ENCODE measurements at regions not wholly inside any gene's neighbourhood (a gene's known extent, or its start where the extent isn't known, plus 50 kb on each side); places are given as distances from the start of the nearest gene placed in this dataset.

DNA sequence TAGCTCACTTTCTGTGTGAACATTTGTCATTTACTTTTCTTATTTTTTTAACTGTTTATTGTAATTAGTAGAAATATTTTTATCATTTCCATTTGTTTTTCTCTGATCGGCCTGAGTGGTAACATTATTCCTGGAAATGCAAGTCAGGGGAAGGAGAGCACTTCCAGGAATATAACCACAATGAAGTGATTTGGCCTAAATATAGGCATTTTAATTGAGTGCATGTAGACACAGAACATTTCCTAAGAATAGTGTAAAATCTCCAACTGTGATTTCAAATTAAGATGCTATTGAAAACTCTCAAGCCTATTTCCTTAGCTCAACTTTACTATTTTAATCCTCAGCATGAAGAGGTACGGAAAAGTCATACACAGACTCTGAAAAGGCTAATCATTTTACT lies 86.5 kb upstream of the SKAP2 start:
- H3K27ac ChIP-seq, result no peak overlapping the region
- 64 to 75% methylated on average over 2 of the region's 2 CpGs for WGBS, 2 donors
- TF ChIP-seq, protein P1, sequence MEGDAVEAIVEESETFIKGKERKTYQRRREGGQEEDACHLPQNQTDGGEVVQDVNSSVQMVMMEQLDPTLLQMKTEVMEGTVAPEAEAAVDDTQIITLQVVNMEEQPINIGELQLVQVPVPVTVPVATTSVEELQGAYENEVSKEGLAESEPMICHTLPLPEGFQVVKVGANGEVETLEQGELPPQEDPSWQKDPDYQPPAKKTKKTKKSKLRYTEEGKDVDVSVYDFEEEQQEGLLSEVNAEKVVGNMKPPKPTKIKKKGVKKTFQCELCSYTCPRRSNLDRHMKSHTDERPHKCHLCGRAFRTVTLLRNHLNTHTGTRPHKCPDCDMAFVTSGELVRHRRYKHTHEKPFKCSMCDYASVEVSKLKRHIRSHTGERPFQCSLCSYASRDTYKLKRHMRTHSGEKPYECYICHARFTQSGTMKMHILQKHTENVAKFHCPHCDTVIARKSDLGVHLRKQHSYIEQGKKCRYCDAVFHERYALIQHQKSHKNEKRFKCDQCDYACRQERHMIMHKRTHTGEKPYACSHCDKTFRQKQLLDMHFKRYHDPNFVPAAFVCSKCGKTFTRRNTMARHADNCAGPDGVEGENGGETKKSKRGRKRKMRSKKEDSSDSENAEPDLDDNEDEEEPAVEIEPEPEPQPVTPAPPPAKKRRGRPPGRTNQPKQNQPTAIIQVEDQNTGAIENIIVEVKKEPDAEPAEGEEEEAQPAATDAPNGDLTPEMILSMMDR (IDR thresholded peaks at IDR 0.05), result no peak
- no peak for TF ChIP-seq POLR2AphosphoS5 (IDR thresholded peaks at IDR 0.05)
- no peak for TF ChIP-seq POLR2A (IDR thresholded peaks at IDR 0.05)
- no peak for TF ChIP-seq EP300 (IDR thresholded peaks at IDR 0.05)
- H3K36me3 ChIP-seq, result no peaks in the 10 kb centered on the region
- no peaks in the 10 kb centered on the region for H3K9me3 ChIP-seq
- ATAC-seq (ENCODE audit: low FRiP score in 2 of 2) (no peak), DNase-seq (no peak)
- no peaks in the 10 kb centered on the region for H3K27me3 ChIP-seq
- no peak overlapping the region for H3K4me3 ChIP-seq
- H3K4me1 ChIP-seq, result no peaks in the 10 kb centered on the region

DNA sequence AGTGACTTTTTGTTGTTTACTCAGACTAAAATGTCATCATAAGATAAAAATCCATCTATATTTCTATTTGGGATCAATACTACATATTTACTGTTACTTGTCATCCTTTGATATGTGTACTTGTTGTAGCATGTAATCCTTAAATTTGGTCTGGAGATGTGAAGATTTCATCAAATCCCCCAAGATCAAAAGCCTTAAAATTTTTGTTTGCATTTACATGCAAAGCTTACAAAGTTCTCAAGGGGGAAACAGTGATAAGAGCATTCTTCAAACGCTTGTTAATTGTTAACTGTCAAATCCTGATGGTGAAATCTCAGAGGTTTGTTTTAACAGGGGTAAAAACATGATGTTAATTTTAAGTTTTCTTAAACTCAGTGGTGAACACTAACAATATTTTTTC lies 84.9 kb upstream of the SKAP2 start:
- no peaks in the 10 kb centered on the region for H3K36me3 ChIP-seq
- TF ChIP-seq POLR2AphosphoS5 (IDR thresholded peaks at IDR 0.05), result no peak
- TF ChIP-seq POLR2A (IDR thresholded peaks at IDR 0.05), result no peak
- TF ChIP-seq, protein P1 (IDR thresholded peaks at IDR 0.05), result no peak
- no peak for TF ChIP-seq EP300 (IDR thresholded peaks at IDR 0.05)
- ATAC-seq (ENCODE audit: low FRiP score in 2 of 2), result no peak
- no peaks in the 10 kb centered on the region for H3K27me3 ChIP-seq
- 56 to 59% methylated on average over 1 of the region's 1 CpG for WGBS, 2 donors
- no peak overlapping the region for H3K4me3 ChIP-seq
- no peak overlapping the region for H3K27ac ChIP-seq
- DNase-seq, result no peak
- no peaks in the 10 kb centered on the region for H3K4me1 ChIP-seq
- H3K9me3 ChIP-seq, result no peaks in the 10 kb centered on the region

DNA sequence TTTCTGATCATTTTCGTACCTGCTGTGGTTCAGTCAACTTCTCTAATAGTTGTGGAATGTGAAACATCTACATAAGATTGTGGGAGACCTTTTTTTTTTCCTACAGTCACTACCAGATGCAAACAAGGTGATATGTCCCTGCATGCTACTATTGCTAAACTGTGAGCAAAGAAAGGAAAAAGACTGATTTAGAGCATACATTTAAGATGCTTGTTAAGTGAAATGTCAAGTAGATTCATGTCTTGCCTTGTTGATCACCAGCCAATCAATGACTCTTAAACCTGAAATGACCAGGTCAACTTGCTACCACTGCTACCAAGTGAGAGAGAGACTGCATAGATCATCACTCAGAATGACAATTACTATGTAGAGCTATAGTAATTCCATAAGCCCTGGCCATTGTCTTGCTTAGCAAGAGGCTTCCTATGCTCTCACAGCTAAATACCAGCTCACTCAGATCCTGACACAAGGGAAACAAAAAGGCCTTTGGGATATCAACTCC lies 84.3 kb upstream of the SKAP2 start:
- no peak for ATAC-seq (ENCODE audit: low FRiP score in 2 of 2)
- no peaks in the 10 kb centered on the region for H3K9me3 ChIP-seq
- WGBS, 2 donors, result 7 to 33% methylated on average over 1 of the region's 1 CpG
- H3K36me3 ChIP-seq, result no peaks in the 10 kb centered on the region
- H3K27ac ChIP-seq, result no peak overlapping the region
- no peak for DNase-seq
- H3K27me3 ChIP-seq, result no peaks in the 10 kb centered on the region
- no peaks in the 10 kb centered on the region for H3K4me1 ChIP-seq
- no peak overlapping the region for H3K4me3 ChIP-seq
- TF ChIP-seq POLR2A (IDR thresholded peaks at IDR 0.05) (no peak), POLR2AphosphoS5 (IDR thresholded peaks at IDR 0.05) (no peak)
- TF ChIP-seq, protein P1 (IDR thresholded peaks at IDR 0.05), result no peak

DNA sequence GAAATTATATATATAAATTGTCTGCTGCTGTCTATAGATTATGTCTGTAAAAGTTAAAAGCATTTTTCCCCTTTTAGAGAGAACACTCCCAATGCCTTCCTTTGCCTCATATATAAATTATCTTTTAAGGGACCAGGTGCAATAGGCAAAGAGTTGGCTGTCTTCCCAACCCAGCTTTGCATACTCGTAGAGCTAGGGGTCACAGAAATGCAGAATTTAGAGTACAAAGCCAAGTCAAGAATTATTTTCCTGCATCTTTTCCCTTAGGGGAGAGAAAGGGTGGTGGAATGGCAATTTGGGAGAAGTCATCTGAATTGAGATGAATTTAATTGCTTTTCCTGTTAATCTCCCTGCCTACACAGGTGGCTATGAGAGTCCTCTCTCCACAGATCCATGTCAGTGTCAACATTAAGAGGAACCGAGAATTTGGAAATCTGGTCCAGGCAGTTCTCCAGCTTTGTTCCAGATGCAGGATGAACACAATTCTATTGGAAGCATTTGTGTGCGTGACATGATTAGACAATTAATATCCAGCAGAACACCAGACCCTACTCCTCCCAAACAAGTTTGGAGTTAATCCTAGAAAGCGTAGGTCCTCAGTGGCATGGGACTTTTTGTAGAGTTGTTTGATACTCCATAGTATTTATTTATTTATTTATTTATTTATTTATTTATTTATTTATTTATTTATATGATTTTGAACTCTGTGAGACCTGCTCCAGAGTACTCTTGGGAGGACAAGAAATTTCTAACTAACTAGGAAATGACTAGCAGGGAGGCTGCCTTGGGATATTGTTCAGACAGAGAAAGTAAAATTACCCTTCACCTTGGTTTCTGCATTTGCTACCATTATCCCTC lies 80.3 kb upstream of the SKAP2 start:
- no peak for DNase-seq
- no peak overlapping the region for H3K4me3 ChIP-seq
- no peak overlapping the region for H3K27ac ChIP-seq
- H3K27me3 ChIP-seq, result no peaks in the 10 kb centered on the region
- no peak for TF ChIP-seq POLR2AphosphoS5 (IDR thresholded peaks at IDR 0.05)
- H3K36me3 ChIP-seq, result no peaks in the 10 kb centered on the region
- H3K4me1 ChIP-seq, result no peaks in the 10 kb centered on the region
- 69 to 83% methylated on average over 4 of the region's 4 CpGs for WGBS, 2 donors
- ATAC-seq (ENCODE audit: low FRiP score in 2 of 2), result no peak
- H3K9me3 ChIP-seq, result no peaks in the 10 kb centered on the region

DNA sequence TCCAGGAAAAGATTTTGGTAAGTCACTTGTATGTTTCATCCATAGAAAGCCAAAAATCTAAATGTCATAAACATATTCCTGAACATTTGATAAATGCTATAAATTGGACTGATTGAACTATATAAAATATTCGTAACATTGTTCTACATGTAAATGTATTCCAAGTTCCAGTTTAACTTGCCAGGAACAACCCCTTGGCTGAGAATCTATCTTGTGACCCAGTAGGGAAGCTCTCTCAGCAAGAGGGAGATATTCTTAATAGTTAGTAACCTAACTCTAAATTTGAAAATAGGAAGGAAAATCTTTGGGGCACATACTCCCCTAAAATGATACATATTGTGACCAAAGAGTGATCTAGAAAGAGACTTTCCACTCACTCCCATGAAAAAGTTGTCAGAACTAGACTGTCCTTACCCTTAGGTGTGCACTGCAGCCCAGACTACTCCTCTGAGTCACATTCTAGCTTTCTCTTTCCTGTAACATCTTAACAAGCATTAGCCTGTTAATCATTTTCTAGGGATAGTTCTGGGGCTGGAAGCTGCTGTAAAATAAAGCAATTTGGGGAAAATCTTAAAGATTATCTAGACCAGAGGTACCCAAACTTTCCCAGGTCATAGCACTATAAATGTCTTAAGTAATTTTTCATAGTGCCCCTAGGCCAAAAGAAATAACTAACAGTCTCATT lies 73.7 kb upstream of the SKAP2 start:
- H3K27ac ChIP-seq, result no peak overlapping the region
- no peak for DNase-seq
- ATAC-seq (ENCODE audit: low FRiP score in 2 of 2), result no peak
- H3K9me3 ChIP-seq, result no peaks in the 10 kb centered on the region
- no peaks in the 10 kb centered on the region for H3K36me3 ChIP-seq
- H3K27me3 ChIP-seq, result no peaks in the 10 kb centered on the region
- no peak for TF ChIP-seq EP300 (IDR thresholded peaks at IDR 0.05)
- no peak for TF ChIP-seq POLR2A (IDR thresholded peaks at IDR 0.05)
- no peak for TF ChIP-seq POLR2AphosphoS5 (IDR thresholded peaks at IDR 0.05)
- TF ChIP-seq, protein P1 (IDR thresholded peaks at IDR 0.05), result no peak
- 79 to 93% methylated on average over 1 of the region's 1 CpG for WGBS, 2 donors
- no peak overlapping the region for H3K4me3 ChIP-seq
- no peaks in the 10 kb centered on the region for H3K4me1 ChIP-seq

Data from upper lobe of left lung (tissue), 6 donors.